ENCODE measurements at regions not wholly inside any gene's neighbourhood (a gene's known extent, or its start where the extent isn't known, plus 50 kb on each side); places are given as distances from the start of the nearest gene placed in this dataset.

DNA sequence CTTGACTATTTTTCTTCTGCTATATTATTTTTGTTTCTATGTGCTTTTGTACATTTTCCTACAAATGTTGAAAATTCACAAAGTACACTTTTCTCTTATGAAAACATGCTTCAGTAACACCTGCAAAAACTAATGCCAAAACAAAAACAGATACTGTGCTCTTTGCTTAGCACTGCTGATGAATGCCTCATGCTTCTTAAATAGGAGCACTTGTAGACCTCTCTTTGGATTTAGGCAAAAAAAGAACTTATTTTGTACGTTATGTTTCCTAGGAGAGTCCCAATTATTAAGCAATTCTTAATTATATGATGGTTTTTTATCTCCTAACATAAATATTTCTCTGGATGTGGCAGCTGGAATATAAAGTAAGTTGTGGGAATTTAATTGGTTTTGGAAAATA is 285.0 kb upstream of the ARSJ start:
- no peaks in the 10 kb centered on the region for H3K9me3 Mint-ChIP-seq
- no peaks in the 10 kb centered on the region for H3K36me3 Mint-ChIP-seq (ENCODE audit: low read depth)
- no peaks in the 10 kb centered on the region for H3K4me1 Mint-ChIP-seq
- H3K4me3 Mint-ChIP-seq, result no peak overlapping the region
- ATAC-seq (no peak), DNase-seq (no peak)
- H3K27ac Mint-ChIP-seq, result no peak overlapping the region
- H3K27me3 Mint-ChIP-seq, result no peaks in the 10 kb centered on the region

DNA sequence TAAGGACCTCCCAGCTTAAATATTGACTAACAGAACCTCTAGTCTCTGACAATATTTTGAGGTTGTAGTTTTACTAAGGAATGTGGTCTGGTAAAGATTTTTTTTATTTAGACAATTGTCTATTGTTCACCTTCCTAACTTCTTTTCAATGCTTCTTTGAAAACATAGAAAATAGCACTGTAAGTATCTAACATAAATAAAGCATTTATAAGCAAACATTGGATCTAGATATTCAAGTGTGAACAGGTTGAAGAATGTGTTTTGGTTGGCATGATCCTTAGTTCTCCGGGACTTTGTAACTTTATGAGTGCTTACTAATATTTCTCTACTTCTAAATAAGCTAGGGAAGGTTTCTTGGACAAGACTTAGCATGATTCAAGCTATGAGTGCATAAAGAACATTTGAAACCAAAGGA is 285.4 kb upstream of the ARSJ start:
- no peak for DNase-seq
- ATAC-seq, result no peak

DNA sequence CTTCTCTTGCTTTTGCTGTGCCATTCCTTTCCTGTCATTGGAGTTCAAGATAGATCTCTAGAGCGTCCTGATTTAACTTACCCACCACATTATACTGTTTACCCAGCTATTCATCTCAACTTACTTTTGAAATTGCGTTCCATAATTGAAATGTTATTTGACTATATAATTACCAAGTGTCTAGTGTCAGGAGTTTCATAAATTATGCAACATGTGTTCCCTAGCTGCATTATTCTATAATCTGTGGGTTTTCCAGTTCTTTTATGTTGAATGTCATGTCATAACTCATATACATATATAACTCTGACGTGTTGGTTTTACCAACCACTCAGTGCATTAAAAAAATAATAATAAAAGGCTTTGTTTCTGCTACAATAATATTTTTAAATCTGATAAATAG is 285.9 kb upstream of the ARSJ start:
- ATAC-seq, result no peak

More for the DNA sequence above, 285.4 kb upstream of the ARSJ start:
- Mint-ChIP-seq H3K36me3 (ENCODE audit: low read depth) (no peaks in the 10 kb centered on the region), H3K4me1 (no peaks in the 10 kb centered on the region), H3K27me3 (no peaks in the 10 kb centered on the region), H3K4me3 (no peak overlapping the region), H3K9me3 (no peaks in the 10 kb centered on the region), H3K27ac (no peak overlapping the region)

GRCh38 chr4:114267976-114268375 is 288.5 kb upstream of the ARSJ start:
- Mint-ChIP-seq H3K27me3 (no peaks in the 10 kb centered on the region), H3K9me3 (no peaks in the 10 kb centered on the region), H3K36me3 (ENCODE audit: low read depth) (no peaks in the 10 kb centered on the region), H3K4me3 (no peak overlapping the region), H3K27ac (no peak overlapping the region), H3K4me1 (no peaks in the 10 kb centered on the region)
- no peak for DNase-seq
- no peak for ATAC-seq

More for the DNA sequence above, 285.9 kb upstream of the ARSJ start:
- no peaks in the 10 kb centered on the region for H3K27me3 Mint-ChIP-seq
- H3K27ac Mint-ChIP-seq, result no peak overlapping the region
- H3K36me3 Mint-ChIP-seq (ENCODE audit: low read depth), result no peaks in the 10 kb centered on the region
- no peak overlapping the region for H3K4me3 Mint-ChIP-seq
- no peaks in the 10 kb centered on the region for H3K9me3 Mint-ChIP-seq
- no peak for DNase-seq
- no peaks in the 10 kb centered on the region for H3K4me1 Mint-ChIP-seq

DNA sequence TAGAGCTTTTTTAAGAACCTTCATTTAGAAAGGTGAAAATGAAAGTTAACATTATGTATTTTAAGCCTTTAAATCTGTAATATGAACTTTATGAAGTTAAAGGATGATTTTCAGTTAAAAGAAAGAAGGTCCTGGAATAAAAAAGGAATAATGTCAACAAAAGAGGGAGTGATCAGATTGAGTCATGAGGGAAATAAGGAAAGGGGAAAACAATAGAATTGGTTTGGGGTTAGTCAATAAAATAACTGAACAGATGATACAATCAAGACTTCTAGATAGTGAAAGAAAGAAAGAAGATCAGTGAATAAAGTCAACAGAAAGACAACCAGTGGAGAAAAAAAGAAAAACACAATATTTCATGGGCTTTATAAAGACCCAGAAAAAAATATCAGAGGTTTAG is 291.6 kb upstream of the ARSJ start:
- Mint-ChIP-seq H3K4me3 (no peak overlapping the region), H3K36me3 (ENCODE audit: low read depth) (no peaks in the 10 kb centered on the region), H3K27ac (no peak overlapping the region)

DNA sequence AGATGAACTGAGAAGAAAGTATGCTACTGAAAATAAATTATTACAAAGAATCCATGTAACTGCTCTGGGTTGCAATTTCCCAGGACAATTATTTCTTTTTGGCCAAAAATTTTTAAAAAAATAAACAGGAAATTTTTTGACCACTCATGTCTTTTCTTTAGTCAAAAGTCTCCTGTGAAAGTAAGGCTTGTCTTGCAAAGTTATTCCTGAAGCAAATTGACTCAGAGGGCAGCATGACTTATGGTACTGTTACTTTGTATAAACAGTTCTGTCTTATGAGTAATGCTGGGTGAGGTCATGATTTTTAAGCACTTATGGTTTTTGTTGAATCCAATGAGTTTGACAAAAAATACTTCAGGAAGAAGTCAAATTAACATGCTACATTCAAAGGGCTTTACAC is 292.8 kb upstream of the ARSJ start:
- Mint-ChIP-seq H3K27ac (no peak overlapping the region), H3K27me3 (no peaks in the 10 kb centered on the region), H3K36me3 (ENCODE audit: low read depth) (no peaks in the 10 kb centered on the region), H3K4me3 (no peak overlapping the region), H3K4me1 (no peaks in the 10 kb centered on the region), H3K9me3 (no peaks in the 10 kb centered on the region)
- ATAC-seq, result no peak
- no peak for DNase-seq

More for the DNA sequence above, 291.6 kb upstream of the ARSJ start:
- DNase-seq (no peak), ATAC-seq (no peak)
- Mint-ChIP-seq H3K27me3 (no peaks in the 10 kb centered on the region), H3K4me1 (no peaks in the 10 kb centered on the region), H3K9me3 (no peaks in the 10 kb centered on the region)

DNA sequence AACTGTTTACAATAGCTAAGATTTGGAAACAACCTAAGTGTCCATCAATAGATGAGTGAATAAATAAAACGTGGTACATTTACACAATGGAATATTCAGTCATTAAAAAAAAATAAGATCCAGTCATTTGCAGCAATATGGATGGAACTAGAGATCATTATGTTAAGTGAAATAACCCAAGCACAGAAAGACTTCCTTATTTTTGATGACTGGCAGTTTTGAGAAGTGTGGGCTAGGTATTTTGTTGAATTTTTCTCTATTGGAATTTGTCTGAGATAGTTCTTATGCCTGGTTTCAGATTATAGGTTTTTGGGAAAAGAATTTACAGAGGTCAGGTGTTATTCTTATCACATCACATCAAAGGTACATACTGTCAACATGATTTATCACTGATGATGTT is 293.8 kb upstream of the ARSJ start:
- ATAC-seq, result no peak
- peaks cover 3% of the 10 kb centered on the region for H3K27me3 Mint-ChIP-seq
- no peak overlapping the region for H3K27ac Mint-ChIP-seq
- H3K4me3 Mint-ChIP-seq, result no peak overlapping the region
- no peaks in the 10 kb centered on the region for H3K9me3 Mint-ChIP-seq
- H3K36me3 Mint-ChIP-seq (ENCODE audit: low read depth), result no peaks in the 10 kb centered on the region
- H3K4me1 Mint-ChIP-seq, result no peaks in the 10 kb centered on the region
- no peak for DNase-seq

- no peak for ATAC-seq
- H3K27me3 Mint-ChIP-seq, result peaks cover 4% of the 10 kb centered on the region
- DNase-seq, result no peak
- no peak overlapping the region for H3K27ac Mint-ChIP-seq
- H3K9me3 Mint-ChIP-seq, result no peaks in the 10 kb centered on the region
- H3K4me1 Mint-ChIP-seq, result no peaks in the 10 kb centered on the region
- no peaks in the 10 kb centered on the region for H3K36me3 Mint-ChIP-seq (ENCODE audit: low read depth)
- H3K4me3 Mint-ChIP-seq, result no peak overlapping the region
Measured at GRCh38 chr4:114277690-114278089, 298.2 kb upstream of the ARSJ start.

DNA sequence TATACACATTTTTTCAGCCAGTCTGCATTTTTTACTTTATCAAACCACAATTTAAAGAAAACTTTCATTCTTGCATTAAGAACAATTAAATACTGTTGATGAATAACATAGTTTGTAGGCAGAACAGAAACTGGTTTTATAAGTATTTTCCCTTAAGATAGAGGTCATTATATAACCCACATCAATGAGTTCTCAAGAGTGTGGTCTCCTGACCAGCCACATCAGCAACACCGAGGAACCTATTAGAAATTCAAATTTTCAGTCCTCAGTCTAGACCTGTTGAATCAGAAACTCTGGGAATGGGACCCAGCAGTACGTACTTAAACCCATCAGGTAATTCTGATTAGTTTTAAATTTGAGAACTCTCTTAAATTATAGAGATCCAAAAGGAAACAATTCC is 299.6 kb upstream of the ARSJ start:
- DNase-seq, result no peak
- Mint-ChIP-seq H3K36me3 (ENCODE audit: low read depth) (no peaks in the 10 kb centered on the region), H3K9me3 (no peaks in the 10 kb centered on the region), H3K4me1 (no peaks in the 10 kb centered on the region), H3K27me3 (peaks cover 4% of the 10 kb centered on the region), H3K27ac (no peak overlapping the region), H3K4me3 (no peak overlapping the region)
- no peak for ATAC-seq

- ATAC-seq (no peak), DNase-seq (no peak)
- no peaks in the 10 kb centered on the region for H3K9me3 Mint-ChIP-seq
- no peaks in the 10 kb centered on the region for H3K36me3 Mint-ChIP-seq (ENCODE audit: low read depth)
- H3K27ac Mint-ChIP-seq, result no peak overlapping the region
- no peaks in the 10 kb centered on the region for H3K4me1 Mint-ChIP-seq
- H3K27me3 Mint-ChIP-seq, result peaks cover 4% of the 10 kb centered on the region
- no peak overlapping the region for H3K4me3 Mint-ChIP-seq
Measured at GRCh38 chr4:114279711-114280110, 300.3 kb upstream of the ARSJ start.

- DNase-seq (no peak), ATAC-seq (no peak)
- H3K36me3 Mint-ChIP-seq (ENCODE audit: low read depth), result no peaks in the 10 kb centered on the region
- H3K27me3 Mint-ChIP-seq, result peaks cover 7% of the 10 kb centered on the region
- no peak overlapping the region for H3K4me3 Mint-ChIP-seq
- no peaks in the 10 kb centered on the region for H3K9me3 Mint-ChIP-seq
- H3K27ac Mint-ChIP-seq, result no peak overlapping the region
- H3K4me1 Mint-ChIP-seq, result no peaks in the 10 kb centered on the region
Measured at GRCh38 chr4:114280645-114281044, 301.2 kb upstream of the ARSJ start.

GRCh38 chr4:114281164-114281960 is 301.9 kb upstream of the ARSJ start:
- no peaks in the 10 kb centered on the region for H3K4me1 Mint-ChIP-seq
- H3K27ac Mint-ChIP-seq, result no peak overlapping the region
- peaks cover 7% of the 10 kb centered on the region for H3K27me3 Mint-ChIP-seq
- DNase-seq, result no peak
- H3K4me3 Mint-ChIP-seq, result no peak overlapping the region
- no peaks in the 10 kb centered on the region for H3K9me3 Mint-ChIP-seq
- H3K36me3 Mint-ChIP-seq (ENCODE audit: low read depth), result no peaks in the 10 kb centered on the region
- no peak for ATAC-seq

DNA sequence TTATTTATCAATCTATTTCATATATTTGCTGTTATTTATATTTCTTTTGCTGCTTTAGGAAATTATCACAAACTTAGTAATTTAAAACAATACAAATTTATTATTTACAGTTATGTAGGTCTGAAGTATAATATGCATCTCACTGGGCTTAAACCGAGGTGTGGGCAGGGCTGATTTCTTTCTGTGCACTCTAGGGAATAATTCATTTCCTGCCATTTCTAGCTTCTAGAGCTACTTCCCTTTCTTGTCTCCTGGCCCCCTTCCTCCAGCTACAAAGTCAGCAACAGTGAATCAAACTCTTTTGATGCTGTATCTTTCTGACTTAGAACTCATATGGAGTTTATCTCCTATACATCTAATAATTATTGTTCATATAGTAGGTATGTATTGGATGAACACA is 303.5 kb upstream of the ARSJ start:
- Mint-ChIP-seq H3K27ac (no peak overlapping the region), H3K36me3 (ENCODE audit: low read depth) (no peaks in the 10 kb centered on the region), H3K27me3 (peaks cover 5% of the 10 kb centered on the region), H3K4me1 (no peaks in the 10 kb centered on the region), H3K4me3 (no peak overlapping the region), H3K9me3 (no peaks in the 10 kb centered on the region)
- no peak for DNase-seq
- no peak for ATAC-seq

- Mint-ChIP-seq H3K4me1 (no peaks in the 10 kb centered on the region), H3K4me3 (no peak overlapping the region), H3K27ac (no peak overlapping the region), H3K9me3 (no peaks in the 10 kb centered on the region), H3K27me3 (peaks cover 6% of the 10 kb centered on the region), H3K36me3 (ENCODE audit: low read depth) (no peaks in the 10 kb centered on the region)
- ATAC-seq, result no peak
- DNase-seq, result no peak
Measured at GRCh38 chr4:114284629-114285028, 305.2 kb upstream of the ARSJ start.

DNA sequence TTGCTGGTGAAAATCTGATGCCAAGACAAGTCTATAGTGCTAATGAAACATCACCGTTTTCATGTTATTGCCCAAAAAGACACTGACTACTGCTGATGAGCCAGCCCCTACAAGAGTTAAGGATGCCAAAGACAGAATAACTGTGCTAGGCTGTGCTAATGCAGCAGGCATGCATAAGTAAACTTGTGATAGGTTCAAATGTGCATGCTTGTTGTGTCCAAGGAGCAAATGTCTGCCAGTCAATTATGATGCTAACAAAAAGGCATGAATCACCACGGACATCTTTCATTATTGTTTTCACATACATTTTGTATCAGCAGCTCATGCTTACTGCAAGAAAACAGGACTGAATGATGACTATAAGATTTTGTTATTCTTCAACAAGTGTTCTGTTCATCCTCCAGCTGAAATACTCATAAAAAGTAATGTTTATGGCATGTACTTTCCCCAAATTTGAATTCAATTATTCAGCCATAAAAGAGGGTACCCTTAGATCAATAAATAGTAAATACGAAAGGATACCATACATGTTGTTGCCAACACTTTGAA is 306.9 kb upstream of the ARSJ start:
- ATAC-seq (no peak), DNase-seq (no peak)
- no peaks in the 10 kb centered on the region for H3K36me3 Mint-ChIP-seq (ENCODE audit: low read depth)
- H3K9me3 Mint-ChIP-seq, result no peaks in the 10 kb centered on the region
- H3K4me3 Mint-ChIP-seq, result no peak overlapping the region
- H3K4me1 Mint-ChIP-seq, result no peaks in the 10 kb centered on the region
- H3K27ac Mint-ChIP-seq, result no peak overlapping the region
- peaks cover 6% of the 10 kb centered on the region for H3K27me3 Mint-ChIP-seq

All from activated naive CD8-positive, alpha-beta T cell treated with anti-CD3 and anti-CD28 coated beads, Interleukin-2, amount 50 U/mL, for 24 hours (primary cell).